SW480 (cell line): ENCODE measurements at regions not wholly inside any gene's neighbourhood (a gene's known extent, or its start where the extent isn't known, plus 50 kb on each side); places are given as distances from the start of the nearest gene placed in this dataset.
"Not testable (repeated sequence)": the region's sequence is repeated elsewhere in the genome, so short reads cannot be mapped to it uniquely, and the experiment has no call there.

Experiments
- DNase-seq: peaks from one replicate; pipeline ENCODE4 v3.0.0-alpha.2; 2016; ENCODE audit warnings: low spot score

GRCh38 chr3:162845918-162846317, 1349.3 kb downstream of the OTOL1 start:
- DNase-seq = no peak

- DNase-seq = no peak
Observed at GRCh38 chr3:162847511-162847910, 1350.9 kb downstream of the OTOL1 start.

- DNase-seq = no peak
Observed at GRCh38 chr3:162863579-162863978, 1367.0 kb downstream of the OTOL1 start.

DNA sequence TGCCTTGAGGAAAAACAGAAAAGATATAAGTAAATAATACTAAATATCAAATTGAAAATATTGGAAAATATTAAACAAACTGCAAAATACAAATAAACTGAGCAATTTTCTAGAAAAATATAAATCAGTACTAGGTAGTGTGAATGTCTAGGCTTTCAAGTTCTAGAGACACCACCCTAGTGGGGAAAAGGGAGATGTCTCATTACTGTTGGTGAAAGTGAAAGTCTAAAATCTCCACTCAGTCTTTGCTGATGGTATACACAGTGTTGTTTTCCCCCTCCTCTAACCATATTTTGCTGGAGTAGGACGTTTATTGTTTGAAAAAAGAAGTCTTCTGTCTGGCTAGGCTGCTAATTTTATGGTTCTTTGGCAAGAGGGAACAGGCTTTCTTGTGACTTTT, 1368.9 kb downstream of the OTOL1 start:
- no peak for DNase-seq

DNA sequence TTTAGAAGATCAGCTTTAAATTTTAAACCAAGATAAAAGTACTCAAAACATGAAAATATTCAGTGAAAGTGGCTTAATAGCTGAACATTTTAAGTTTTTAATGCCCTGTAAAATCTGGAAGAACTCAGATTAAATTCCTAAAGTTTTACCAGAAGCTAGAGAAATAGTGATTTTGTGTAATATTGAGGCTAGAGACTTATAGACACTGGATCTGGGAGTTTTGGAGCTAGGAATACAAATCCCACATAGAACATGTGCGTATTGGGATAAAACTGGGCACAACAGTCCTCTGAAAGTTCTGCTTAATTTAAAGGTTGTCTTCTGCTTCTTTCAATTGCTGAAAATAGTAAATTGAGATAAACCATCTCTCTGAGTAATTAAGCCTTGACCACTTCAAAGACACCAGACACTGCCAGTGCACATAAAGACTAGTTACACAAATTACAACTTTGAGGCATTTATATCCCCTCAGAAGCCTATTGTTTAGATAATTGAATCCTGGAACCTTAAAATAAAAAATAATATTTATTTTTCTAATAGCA, 1382.5 kb downstream of the OTOL1 start:
- no peak for DNase-seq

DNA sequence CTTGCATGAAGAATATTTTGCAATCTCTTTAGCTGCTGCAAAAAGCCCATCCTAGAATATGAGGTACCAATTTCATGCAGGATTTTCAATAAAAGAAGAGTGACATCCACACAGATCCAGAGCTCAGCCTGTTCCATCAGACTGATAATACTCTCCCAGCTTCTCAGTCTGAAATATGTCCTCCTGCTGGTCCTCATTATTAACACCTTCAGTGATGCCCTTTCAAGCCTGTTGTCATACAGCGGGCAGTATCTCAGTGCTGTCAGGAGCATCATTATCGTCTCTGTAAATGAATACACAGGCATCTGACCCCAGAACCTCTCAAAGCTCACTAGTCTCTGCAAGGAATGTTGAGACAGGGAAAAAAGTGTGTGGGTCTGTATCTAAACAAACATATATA, 1387.8 kb downstream of the OTOL1 start:
- no peak for DNase-seq

DNA sequence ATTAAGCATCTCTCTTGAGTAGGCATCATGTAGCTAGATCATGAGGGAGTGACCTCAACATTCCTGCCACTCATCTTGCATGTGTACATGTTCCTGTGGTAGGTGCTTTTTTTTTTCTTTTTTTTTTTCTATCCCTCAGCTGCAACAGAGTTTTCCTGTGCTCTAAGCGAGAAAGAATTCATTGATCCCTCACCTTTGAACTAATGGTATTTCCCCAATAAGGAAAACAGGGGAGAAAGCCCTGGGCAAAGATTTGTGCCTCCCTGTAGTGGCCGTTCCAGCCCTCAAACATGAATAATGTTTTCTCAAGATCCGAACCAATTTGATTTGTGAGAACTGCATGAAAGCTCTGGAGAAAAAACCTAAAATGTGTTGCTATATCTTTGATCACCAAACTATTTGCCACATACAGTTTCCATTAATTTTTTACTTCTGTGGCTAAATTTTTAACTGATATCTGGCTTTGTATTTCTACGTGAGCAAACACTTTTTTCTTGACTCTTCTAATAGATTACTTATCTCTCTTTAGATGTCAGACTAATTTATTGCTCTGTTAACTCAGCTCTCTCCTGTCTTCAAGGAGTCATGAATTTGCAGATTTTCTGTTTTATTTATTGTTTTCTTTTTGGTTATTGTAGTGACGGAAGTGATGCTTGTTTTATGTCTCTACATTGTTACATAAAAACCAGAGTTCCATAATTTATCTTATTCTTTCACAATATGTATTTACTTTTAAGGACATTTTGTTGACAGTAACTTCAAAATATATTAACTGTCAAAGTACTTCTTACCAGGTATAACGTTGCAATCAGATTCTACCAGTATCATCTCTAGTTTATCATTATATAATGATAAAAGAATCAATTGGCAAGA, 1396.5 kb downstream of the OTOL1 start:
- DNase-seq = no peak

DNA sequence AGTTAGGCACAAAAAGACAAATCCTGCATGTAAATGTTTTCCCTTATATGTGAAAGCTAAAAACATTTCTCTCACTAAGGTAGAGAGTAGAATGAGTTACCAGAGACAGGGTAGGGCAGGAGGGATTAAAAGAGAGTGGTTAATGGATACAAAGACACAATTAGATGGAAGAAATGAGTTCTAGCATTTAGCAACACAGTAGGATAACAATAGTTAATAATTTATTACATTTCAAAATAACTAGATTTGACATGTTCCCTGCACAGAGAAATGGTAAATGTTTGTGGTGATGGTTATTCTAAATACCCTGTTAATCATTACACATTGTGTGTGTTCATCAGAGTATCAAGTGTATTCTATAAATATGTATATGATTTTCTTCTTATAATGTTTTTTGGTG, 1400.7 kb downstream of the OTOL1 start:
- no peak for DNase-seq

DNA sequence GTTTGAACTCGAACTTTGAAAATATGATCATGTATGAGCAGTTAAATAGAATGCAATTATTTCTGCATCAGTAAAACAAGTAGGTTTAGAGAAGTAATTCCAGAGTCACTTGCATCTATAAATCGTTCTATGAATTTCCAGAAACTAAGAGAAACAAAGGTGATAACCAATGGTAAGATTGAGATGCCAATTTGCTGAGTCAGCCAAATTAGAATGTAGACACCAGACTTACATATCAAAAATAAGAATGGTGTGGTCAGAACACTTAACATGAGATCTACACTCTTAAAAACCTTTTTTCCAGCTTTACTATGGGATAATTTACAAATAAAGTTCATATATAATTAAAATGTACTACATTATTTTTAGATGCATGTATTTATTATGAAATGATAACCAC, 1435.9 kb downstream of the OTOL1 start:
- no peak for DNase-seq

- no peak for DNase-seq
Observed at GRCh38 chr3:162933656-162934055, 1437.0 kb downstream of the OTOL1 start.

GRCh38 chr3:162936706-162937105, 1440.1 kb downstream of the OTOL1 start:
- no peak for DNase-seq

GRCh38 chr3:162938083-162938482, 1441.5 kb downstream of the OTOL1 start:
- no peak for DNase-seq

GRCh38 chr3:162945626-162946025, 1449.0 kb downstream of the OTOL1 start:
- DNase-seq = no peak

DNA sequence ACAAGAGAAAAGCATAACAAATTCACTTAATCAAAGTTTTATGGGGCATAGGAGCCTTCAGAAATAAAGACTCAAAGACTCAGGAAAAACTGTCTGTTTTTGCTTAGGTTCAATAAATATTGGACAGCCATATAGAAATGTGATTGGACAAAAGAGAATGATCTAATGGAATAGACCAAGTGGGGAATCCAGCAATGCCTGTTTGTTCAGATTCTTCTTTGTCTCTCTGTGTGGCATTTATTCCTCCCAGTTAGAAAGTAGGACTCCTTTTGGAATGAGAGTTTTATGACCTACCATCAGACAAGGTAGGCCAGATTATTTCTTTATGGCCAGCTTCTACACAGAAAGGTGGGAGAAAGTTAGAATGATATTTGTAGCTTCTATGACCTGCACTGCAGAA, 1460.1 kb downstream of the OTOL1 start:
- DNase-seq = no peak

GRCh38 chr3:162960269-162960668, 1463.7 kb downstream of the OTOL1 start:
- DNase-seq = no peak

DNA sequence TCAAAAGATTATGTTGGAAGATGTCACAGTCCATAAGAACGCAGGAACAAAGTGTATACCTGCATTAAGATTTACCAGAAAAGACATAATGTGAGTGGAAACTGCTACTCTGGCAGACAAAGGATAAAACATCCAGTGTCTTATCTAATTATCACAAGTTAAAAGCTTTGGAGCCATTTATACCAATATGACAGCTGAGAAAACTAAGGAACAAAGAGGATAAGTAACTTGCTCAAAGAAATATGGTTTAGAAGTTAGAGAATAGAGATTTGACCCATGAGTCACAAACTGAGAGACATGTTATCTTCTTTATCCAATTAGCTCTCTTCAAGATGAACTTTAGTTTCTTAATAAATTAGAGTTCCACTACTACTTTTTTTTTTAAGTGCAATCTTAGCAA, 1473.7 kb downstream of the OTOL1 start:
- no peak for DNase-seq

DNA sequence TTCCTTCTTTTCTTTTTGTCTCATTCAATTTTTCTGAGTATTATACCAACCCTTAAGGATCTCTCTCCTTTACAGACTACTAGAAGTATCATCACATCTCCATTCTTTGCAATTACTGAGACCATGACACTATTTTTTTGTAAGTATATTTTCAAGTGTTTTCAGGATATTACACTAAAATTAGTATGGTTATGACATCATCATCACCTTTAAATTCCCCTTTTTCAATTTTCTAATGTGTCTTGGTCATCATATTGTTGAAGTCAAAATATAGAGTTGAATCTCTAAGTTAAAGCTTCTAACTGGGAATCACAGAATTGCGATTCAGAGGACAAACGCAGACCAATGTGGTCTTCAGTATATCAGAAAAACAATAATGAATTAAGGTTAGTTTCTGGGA, 1475.1 kb downstream of the OTOL1 start:
- no peak for DNase-seq

- DNase-seq = no peak
Observed at GRCh38 chr3:162973428-162973917, 1476.9 kb downstream of the OTOL1 start.

GRCh38 chr3:162978136-162978535, 1481.5 kb downstream of the OTOL1 start:
- DNase-seq = no peak

- DNase-seq = no peak
Observed at GRCh38 chr3:162984746-162985145, 1488.1 kb downstream of the OTOL1 start.

- DNase-seq = not testable (repeated sequence)
Observed at GRCh38 chr3:162987085-162987794, 1490.6 kb downstream of the OTOL1 start.

DNA sequence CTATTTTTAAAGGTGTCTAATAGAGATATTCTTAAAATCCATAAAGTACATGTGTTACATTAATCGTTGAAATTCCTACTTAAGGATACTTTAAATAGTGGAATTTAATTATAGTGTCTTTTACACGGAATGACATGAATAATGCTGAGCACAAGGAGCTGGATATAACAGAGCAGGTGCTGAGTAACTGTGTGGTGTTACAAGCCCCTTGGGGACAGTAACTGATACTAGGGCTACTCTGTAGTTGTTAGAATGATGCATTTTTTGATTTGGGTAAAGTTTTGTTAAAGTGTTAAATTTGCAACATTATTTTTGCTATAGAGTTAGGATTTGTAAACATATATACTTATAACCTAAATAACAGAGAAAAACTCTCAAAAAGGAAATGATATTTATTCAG, 1496.1 kb downstream of the OTOL1 start:
- DNase-seq = no peak

DNA sequence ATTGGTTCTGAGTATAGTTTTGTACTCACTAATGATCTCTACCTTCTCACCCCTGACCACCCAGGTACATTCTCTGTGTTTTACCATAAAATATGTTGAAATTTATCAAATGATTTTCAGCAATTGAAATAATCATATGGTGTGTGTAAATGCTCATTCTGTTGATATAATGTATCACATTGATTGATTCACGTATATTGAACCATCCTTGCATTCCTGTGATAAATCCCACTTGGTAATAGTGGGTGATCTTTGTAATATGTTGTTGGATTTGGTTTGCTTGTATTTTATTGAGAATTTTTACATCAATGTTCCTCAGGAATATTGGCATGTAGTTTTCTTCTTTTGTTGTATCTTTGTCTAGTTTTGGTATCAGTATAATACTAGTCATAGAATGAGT, 1497.6 kb downstream of the OTOL1 start:
- no peak for DNase-seq
